Loucy (cell line): ENCODE measurements at regions not wholly inside any gene's neighbourhood (a gene's known extent, or its start where the extent isn't known, plus 50 kb on each side); places are given as distances from the start of the nearest gene placed in this dataset.

Source experiments
- H2AFZ ChIP-seq: fragments of 200-600 bp; sonication (generic); 2 replicates; pipeline ENCODE4 v1.6.0; 2016; ENCODE audit warnings: antibody characterized with exemption, mild to moderate bottlenecking, low read length, moderate library complexity
- H3F3A ChIP-seq: fragments of 200-600 bp; 2 replicates; pipeline ENCODE4 v1.6.0; 2016; ENCODE audit warnings: antibody characterized with exemption, low read depth, mild to moderate bottlenecking
- H3K27me3 ChIP-seq: fragments of 200-600 bp; sonication (generic); 2 replicates; pipeline ENCODE4 v1.6.1; 2014; ENCODE audit warnings: low read length, mild to moderate bottlenecking; ENCODE audit not compliant: insufficient read depth, poor library complexity, severe bottlenecking
- H3K36me3 ChIP-seq: fragments of 200-600 bp; sonication (generic); 2 replicates; pipeline ENCODE4 v1.6.1; 2016; ENCODE audit warnings: low read length; ENCODE audit not compliant: insufficient read depth
- H3K4me1 ChIP-seq: fragments of 200-600 bp; sonication (generic); 2 replicates; pipeline ENCODE4 v1.5.1; 2014; ENCODE audit warnings: low read length, mild to moderate bottlenecking; ENCODE audit not compliant: insufficient read depth, poor library complexity, severe bottlenecking
- H3K4me2 ChIP-seq: fragments of 200-600 bp; sonication (generic); 2 replicates; pipeline ENCODE4 v1.6.0; 2014; ENCODE audit warnings: antibody characterized with exemption, low read length, low read depth, mild to moderate bottlenecking; ENCODE audit not compliant: poor library complexity, severe bottlenecking
- H3K4me3 ChIP-seq: fragments of 200-600 bp; sonication (generic); 2 replicates; pipeline ENCODE4 v1.5.1; 2014; ENCODE audit warnings: low read length, mild to moderate bottlenecking, mixed read lengths; ENCODE audit not compliant: poor library complexity, severe bottlenecking
- H3K79me2 ChIP-seq: fragments of 200-600 bp; sonication (generic); 2 replicates; pipeline ENCODE4 v1.6.1; 2014; ENCODE audit warnings: low read length; ENCODE audit not compliant: insufficient read depth
- H3K9ac ChIP-seq: fragments of 200-600 bp; sonication (generic); 2 replicates; pipeline ENCODE4 v1.6.0; 2014; ENCODE audit warnings: mild to moderate bottlenecking, low read depth, low read length, moderate library complexity; ENCODE audit not compliant: poor library complexity, severe bottlenecking
- H3K9me2 ChIP-seq: fragments of 200-600 bp; sonication (generic); replicated peaks from 2 replicates; pipeline ENCODE4 v1.6.1; 2016; ENCODE audit warnings: low read depth, low read length, mixed read lengths
- H3K9me3 ChIP-seq: fragments of 200-600 bp; sonication (generic); 2 replicates; pipeline ENCODE4 v1.6.1; 2014; ENCODE audit warnings: mild to moderate bottlenecking, antibody characterized with exemption, low read length, low read depth; ENCODE audit not compliant: insufficient read depth
- H4K20me1 ChIP-seq: fragments of 200-600 bp; sonication (generic); 2 replicates; pipeline ENCODE4 v1.6.0; 2014; ENCODE audit warnings: antibody characterized with exemption, low read length, mild to moderate bottlenecking; ENCODE audit not compliant: insufficient read depth, poor library complexity, severe bottlenecking
- CTCF ChIP-seq: fragments of 200-600 bp; sonication (generic); conservative IDR thresholded peaks from 2 replicates; pipeline ENCODE4 v1.5.1; 2014; ENCODE audit warnings: mild to moderate bottlenecking, antibody characterized with exemption, low read length
- EZH2phosphoT487 ChIP-seq: fragments of 200-600 bp; IDR thresholded peaks from 2 replicates; pipeline ENCODE4 v1.6.1; 2018; ENCODE audit warnings: antibody characterized with exemption, mild to moderate bottlenecking, moderate library complexity, borderline replicate concordance

- H3K9ac ChIP-seq = no peak overlapping the region
- H3K4me3 ChIP-seq = no peak overlapping the region
- H3K9me2 ChIP-seq = no peaks in the 10 kb centered on the region
- no peaks in the 10 kb centered on the region for H3K4me1 ChIP-seq
- H3K27me3 ChIP-seq = no peaks in the 10 kb centered on the region
- no peaks in the 10 kb centered on the region for H3K9me3 ChIP-seq
- no peak overlapping the region for H3K4me2 ChIP-seq
- TF ChIP-seq EZH2phosphoT487 (no peak), CTCF (no peak)
- no peaks in the 10 kb centered on the region for H3K36me3 ChIP-seq
- H4K20me1 ChIP-seq = no peaks in the 10 kb centered on the region
- H3K79me2 ChIP-seq = no peaks in the 10 kb centered on the region
- no peaks in the 10 kb centered on the region for H3F3A ChIP-seq
- no peak overlapping the region for H2AFZ ChIP-seq
Measured at GRCh38 chr5:23221831-23222230, 285.6 kb upstream of the PRDM9 start.

- H3K9me2 ChIP-seq = no peaks in the 10 kb centered on the region
- TF ChIP-seq EZH2phosphoT487 (no peak), CTCF (no peak)
Measured at GRCh38 chr5:23217159-23217558, 290.2 kb upstream of the PRDM9 start.

GRCh38 chr5:23216345-23216744 is 291.1 kb upstream of the PRDM9 start:
- Histone ChIP-seq H3K9me2 (no peaks in the 10 kb centered on the region), H3K9ac (no peak overlapping the region), H4K20me1 (no peaks in the 10 kb centered on the region), H3K36me3 (no peaks in the 10 kb centered on the region), H3K4me3 (no peak overlapping the region), H3K4me2 (no peak overlapping the region), H3K27me3 (no peaks in the 10 kb centered on the region), H2AFZ (no peak overlapping the region), H3K9me3 (no peaks in the 10 kb centered on the region), H3K79me2 (no peaks in the 10 kb centered on the region), H3K4me1 (no peaks in the 10 kb centered on the region), H3F3A (no peaks in the 10 kb centered on the region)
- TF ChIP-seq CTCF = no peak
- no peak for TF ChIP-seq EZH2phosphoT487

More at GRCh38 chr5:23217159-23217558, 290.2 kb upstream of the PRDM9 start:
- Histone ChIP-seq H2AFZ (no peak overlapping the region), H3K9me3 (no peaks in the 10 kb centered on the region), H3K36me3 (no peaks in the 10 kb centered on the region), H3K79me2 (no peaks in the 10 kb centered on the region), H4K20me1 (no peaks in the 10 kb centered on the region), H3K27me3 (no peaks in the 10 kb centered on the region), H3K4me3 (no peak overlapping the region), H3K4me1 (no peaks in the 10 kb centered on the region), H3K9ac (no peak overlapping the region), H3K4me2 (no peak overlapping the region), H3F3A (no peaks in the 10 kb centered on the region)
